ENCODE measurements at regions not wholly inside any gene's neighbourhood (a gene's known extent, or its start where the extent isn't known, plus 50 kb on each side); places are given as distances from the start of the nearest gene placed in this dataset.

DNA sequence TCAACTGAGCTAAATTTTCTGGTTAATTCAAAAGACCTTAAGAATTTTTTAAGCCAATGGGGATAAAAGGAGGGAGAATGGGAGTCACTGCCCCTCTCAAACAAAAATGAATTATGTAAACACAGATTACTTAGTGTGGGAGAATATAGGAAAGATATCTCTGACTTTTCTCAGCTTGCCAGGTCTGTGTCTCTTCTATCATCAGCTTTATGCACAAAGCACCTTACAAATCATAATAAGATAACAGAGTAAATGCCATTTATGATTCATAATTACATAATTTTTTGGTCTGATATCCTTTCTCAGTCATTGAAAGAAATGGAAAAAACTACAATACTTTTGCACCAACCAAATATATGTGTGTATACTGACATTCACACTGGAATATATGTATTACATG lies 604.6 kb upstream of the FAM241A start:
- DNase-seq: no peak
- H3K4me1 Mint-ChIP-seq: no peaks in the 10 kb centered on the region
- no peak overlapping the region for H3K4me3 Mint-ChIP-seq
- H3K27ac Mint-ChIP-seq: no peak overlapping the region
- H3K36me3 Mint-ChIP-seq (ENCODE audit: low read depth): no peaks in the 10 kb centered on the region
- POLR2A ChIA-PET: no interaction called here
- no peaks in the 10 kb centered on the region for H3K27me3 Mint-ChIP-seq
- no peaks in the 10 kb centered on the region for H3K9me3 Mint-ChIP-seq
- CTCF ChIA-PET: no interaction called here

GRCh38 chr4:111542056-111542455 lies 603.2 kb upstream of the FAM241A start:
- Mint-ChIP-seq H3K27me3 (no peaks in the 10 kb centered on the region), H3K9me3 (no peaks in the 10 kb centered on the region)
- POLR2A ChIA-PET: no interaction called here

DNA sequence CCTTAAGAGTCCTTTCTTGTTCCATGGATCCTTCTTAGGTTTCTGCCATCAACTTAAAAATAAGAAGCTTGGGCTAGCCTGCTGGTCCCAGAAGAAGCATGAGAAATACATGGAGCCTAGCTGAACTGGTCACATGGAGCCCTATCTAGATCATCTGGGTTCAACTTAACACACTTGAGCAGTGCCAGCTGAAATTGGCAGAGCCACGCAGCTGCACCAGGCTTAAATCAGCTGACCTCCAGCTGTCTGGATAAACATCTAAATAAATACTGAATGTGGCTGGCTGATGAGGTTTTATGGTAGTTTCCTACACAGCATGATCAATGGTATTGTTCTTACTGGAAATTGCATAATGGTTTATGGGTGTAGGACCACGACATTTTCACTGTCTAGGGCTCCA lies 598.4 kb upstream of the FAM241A start:
- Mint-ChIP-seq H3K4me3 (no peak overlapping the region), H3K9me3 (no peaks in the 10 kb centered on the region), H3K36me3 (ENCODE audit: low read depth) (no peaks in the 10 kb centered on the region), H3K4me1 (no peaks in the 10 kb centered on the region), H3K27me3 (no peaks in the 10 kb centered on the region), H3K27ac (no peak overlapping the region)
- ChIA-PET CTCF (no interaction called here), POLR2A (no interaction called here)
- DNase-seq: no peak

More at GRCh38 chr4:111542056-111542455, 603.2 kb upstream of the FAM241A start:
- H3K4me1 Mint-ChIP-seq: no peaks in the 10 kb centered on the region
- H3K27ac Mint-ChIP-seq: no peak overlapping the region
- CTCF ChIA-PET: no interaction called here
- H3K4me3 Mint-ChIP-seq: no peak overlapping the region
- no peak for DNase-seq
- H3K36me3 Mint-ChIP-seq (ENCODE audit: low read depth): no peaks in the 10 kb centered on the region

- CTCF ChIA-PET: interaction anchor here (0.6 kb wide), 1 partner anchor 71 kb away, joined by 5 read pairs; no protein-coding TSS in a partner anchor
- POLR2A ChIA-PET: no interaction called here
- no peaks in the 10 kb centered on the region for H3K4me1 Mint-ChIP-seq
- H3K27me3 Mint-ChIP-seq: no peaks in the 10 kb centered on the region
- H3K36me3 Mint-ChIP-seq (ENCODE audit: low read depth): no peaks in the 10 kb centered on the region
- no peak for DNase-seq
- H3K4me3 Mint-ChIP-seq: no peak overlapping the region
- no peaks in the 10 kb centered on the region for H3K9me3 Mint-ChIP-seq
- H3K27ac Mint-ChIP-seq: no peak overlapping the region
Observed at GRCh38 chr4:111556141-111556781, 589.0 kb upstream of the FAM241A start.

GRCh38 chr4:111556851-111557250 lies 588.4 kb upstream of the FAM241A start:
- Mint-ChIP-seq H3K27me3 (no peaks in the 10 kb centered on the region), H3K4me3 (no peak overlapping the region), H3K9me3 (no peaks in the 10 kb centered on the region), H3K36me3 (ENCODE audit: low read depth) (no peaks in the 10 kb centered on the region), H3K4me1 (no peaks in the 10 kb centered on the region), H3K27ac (no peak overlapping the region)
- ChIA-PET CTCF (no interaction called here), POLR2A (no interaction called here)
- no peak for DNase-seq

- CTCF ChIA-PET: no interaction called here
- Mint-ChIP-seq H3K4me1 (no peaks in the 10 kb centered on the region), H3K36me3 (ENCODE audit: low read depth) (no peaks in the 10 kb centered on the region), H3K4me3 (no peak overlapping the region), H3K27me3 (no peaks in the 10 kb centered on the region), H3K27ac (no peak overlapping the region), H3K9me3 (peaks cover 3% of the 10 kb centered on the region)
- no peak for DNase-seq
- POLR2A ChIA-PET: no interaction called here
Observed at GRCh38 chr4:111562826-111563225, 582.4 kb upstream of the FAM241A start.

- Mint-ChIP-seq H3K4me1 (no peaks in the 10 kb centered on the region), H3K9me3 (no peaks in the 10 kb centered on the region), H3K27me3 (no peaks in the 10 kb centered on the region), H3K36me3 (ENCODE audit: low read depth) (no peaks in the 10 kb centered on the region), H3K27ac (no peak overlapping the region), H3K4me3 (no peak overlapping the region)
- no peak for DNase-seq
- POLR2A ChIA-PET: no interaction called here
- CTCF ChIA-PET: no interaction called here
Observed at GRCh38 chr4:111572470-111572869, 572.8 kb upstream of the FAM241A start.

DNA sequence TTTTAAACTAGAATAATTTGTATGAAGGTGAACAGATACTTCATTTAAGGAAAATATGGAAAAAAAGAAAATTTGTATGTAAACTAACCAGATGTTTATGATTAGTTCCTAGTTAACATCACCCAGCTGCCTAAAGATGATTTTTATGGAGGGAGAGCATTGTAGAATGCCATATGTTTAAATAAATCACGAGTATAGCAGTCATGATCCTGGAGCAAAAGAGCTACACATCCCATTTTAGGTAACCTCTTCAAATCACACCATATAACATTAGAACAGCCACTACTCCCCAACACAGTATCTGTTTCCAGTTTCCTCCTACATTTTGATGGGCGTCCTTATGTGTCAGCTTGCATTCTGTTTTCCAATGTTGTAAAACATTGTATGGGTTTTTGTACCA lies 571.9 kb upstream of the FAM241A start:
- POLR2A ChIA-PET: no interaction called here
- CTCF ChIA-PET: no interaction called here
- DNase-seq: no peak

DNA sequence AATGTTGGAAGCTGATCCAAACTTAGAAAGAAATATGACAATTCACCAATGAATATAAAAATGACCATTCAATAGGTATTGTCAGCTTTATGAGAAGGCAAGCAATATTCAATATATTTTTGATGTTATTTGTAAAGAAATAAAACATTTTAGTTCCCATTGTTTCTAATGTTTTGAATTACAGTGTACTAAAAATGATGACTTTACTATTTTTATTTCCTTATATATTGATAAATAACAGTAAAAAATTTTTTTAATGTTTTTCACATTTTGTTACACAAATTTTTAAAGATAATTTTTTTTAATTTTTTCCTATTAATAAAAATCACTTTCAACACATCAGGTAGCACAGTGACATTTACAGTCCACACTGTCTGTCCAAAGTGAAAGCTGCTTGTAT lies 565.5 kb upstream of the FAM241A start:
- Mint-ChIP-seq H3K9me3 (peaks cover 12% of the 10 kb centered on the region), H3K4me1 (no peaks in the 10 kb centered on the region), H3K27ac (no peak overlapping the region), H3K4me3 (no peak overlapping the region), H3K27me3 (no peaks in the 10 kb centered on the region), H3K36me3 (ENCODE audit: low read depth) (no peaks in the 10 kb centered on the region)
- ChIA-PET CTCF (no interaction called here), POLR2A (no interaction called here)
- DNase-seq: no peak

More for the DNA sequence above, 571.9 kb upstream of the FAM241A start:
- Mint-ChIP-seq H3K9me3 (no peaks in the 10 kb centered on the region), H3K27ac (no peak overlapping the region), H3K27me3 (no peaks in the 10 kb centered on the region), H3K4me1 (no peaks in the 10 kb centered on the region), H3K4me3 (no peak overlapping the region), H3K36me3 (ENCODE audit: low read depth) (no peaks in the 10 kb centered on the region)

DNA sequence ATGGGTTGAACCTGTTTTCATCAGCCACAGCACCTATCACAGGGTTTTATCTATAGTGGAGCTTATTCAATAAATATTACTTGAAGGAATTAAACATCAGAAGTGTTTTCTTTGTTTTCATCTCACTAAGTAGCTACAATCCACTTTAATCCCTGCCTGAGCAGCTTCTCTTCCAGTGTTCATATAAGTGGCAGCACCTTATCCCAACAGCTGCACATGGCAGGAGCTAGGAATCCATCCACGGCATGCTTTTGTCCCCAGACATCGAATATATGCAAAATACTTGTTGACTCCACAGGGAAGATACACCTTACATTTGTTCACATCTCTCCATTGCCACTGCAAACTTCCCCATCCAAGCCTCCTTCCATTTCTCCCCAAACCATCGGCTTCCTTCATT lies 549.8 kb upstream of the FAM241A start:
- DNase-seq: no peak
- Mint-ChIP-seq H3K4me1 (no peaks in the 10 kb centered on the region), H3K9me3 (no peaks in the 10 kb centered on the region), H3K4me3 (no peak overlapping the region), H3K27me3 (no peaks in the 10 kb centered on the region), H3K27ac (no peak overlapping the region), H3K36me3 (ENCODE audit: low read depth) (no peaks in the 10 kb centered on the region)
- POLR2A ChIA-PET: no interaction called here
- CTCF ChIA-PET: no interaction called here

DNA sequence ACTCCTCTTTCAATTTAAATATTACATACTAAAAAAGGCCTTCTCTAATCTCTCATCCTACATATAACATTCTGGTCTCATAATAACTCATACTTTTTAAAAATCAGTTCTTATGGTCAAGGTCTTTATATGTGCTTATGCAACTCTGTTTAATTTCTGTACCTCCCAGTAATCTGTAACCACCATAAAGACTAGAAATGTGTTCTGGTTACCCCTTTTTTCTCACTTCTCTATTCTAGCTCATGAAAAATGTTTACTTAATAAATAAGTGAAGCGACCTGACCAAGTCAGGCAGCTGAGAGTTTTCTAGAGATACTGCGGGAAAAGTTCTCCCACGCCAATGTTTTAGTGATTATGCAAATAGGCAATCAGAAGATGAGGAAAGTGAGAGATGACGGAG lies 548.8 kb upstream of the FAM241A start:
- DNase-seq: no peak
- H3K9me3 Mint-ChIP-seq: no peaks in the 10 kb centered on the region
- CTCF ChIA-PET: no interaction called here
- no peaks in the 10 kb centered on the region for H3K36me3 Mint-ChIP-seq (ENCODE audit: low read depth)
- H3K27me3 Mint-ChIP-seq: no peaks in the 10 kb centered on the region
- no peak overlapping the region for H3K4me3 Mint-ChIP-seq
- no peaks in the 10 kb centered on the region for H3K4me1 Mint-ChIP-seq
- POLR2A ChIA-PET: no interaction called here
- H3K27ac Mint-ChIP-seq: no peak overlapping the region

DNA sequence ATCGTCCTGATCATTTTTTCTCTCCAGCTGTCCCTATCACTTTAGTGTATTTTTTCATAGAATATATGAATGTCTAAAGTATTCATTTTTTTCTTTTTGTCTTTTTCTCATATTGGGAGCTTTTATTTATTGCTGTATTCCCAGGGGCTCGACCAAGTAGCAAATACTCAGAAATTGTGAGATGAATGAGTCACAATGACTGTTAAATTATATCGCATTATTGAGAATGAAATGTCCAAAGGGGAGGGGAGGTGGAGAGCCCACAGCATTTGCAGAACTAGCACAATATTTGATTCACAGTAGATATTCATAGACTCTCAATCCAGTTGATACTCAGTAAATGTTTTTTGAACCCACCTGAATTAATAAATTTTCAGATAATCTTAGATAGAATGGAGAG lies 543.6 kb upstream of the FAM241A start:
- POLR2A ChIA-PET: no interaction called here
- Mint-ChIP-seq H3K27me3 (no peaks in the 10 kb centered on the region), H3K4me1 (no peaks in the 10 kb centered on the region), H3K27ac (no peak overlapping the region), H3K4me3 (no peak overlapping the region), H3K36me3 (ENCODE audit: low read depth) (no peaks in the 10 kb centered on the region), H3K9me3 (no peaks in the 10 kb centered on the region)
- no peak for DNase-seq
- CTCF ChIA-PET: no interaction called here

GRCh38 chr4:111602848-111603247 lies 542.4 kb upstream of the FAM241A start:
- Mint-ChIP-seq H3K4me3 (no peak overlapping the region), H3K27me3 (no peaks in the 10 kb centered on the region), H3K4me1 (no peaks in the 10 kb centered on the region), H3K9me3 (no peaks in the 10 kb centered on the region), H3K36me3 (ENCODE audit: low read depth) (no peaks in the 10 kb centered on the region), H3K27ac (no peak overlapping the region)
- ChIA-PET CTCF (no interaction called here), POLR2A (no interaction called here)
- no peak for DNase-seq

- Mint-ChIP-seq H3K27ac (no peak overlapping the region), H3K27me3 (no peaks in the 10 kb centered on the region), H3K4me3 (no peak overlapping the region), H3K9me3 (no peaks in the 10 kb centered on the region), H3K4me1 (no peaks in the 10 kb centered on the region), H3K36me3 (ENCODE audit: low read depth) (no peaks in the 10 kb centered on the region)
- ChIA-PET POLR2A (no interaction called here), CTCF (no interaction called here)
- no peak for DNase-seq
Observed at GRCh38 chr4:111605111-111605510, 540.1 kb upstream of the FAM241A start.
